ENCODE measurements at regions not wholly inside any gene's neighbourhood (a gene's known extent, or its start where the extent isn't known, plus 50 kb on each side); places are given as distances from the start of the nearest gene placed in this dataset.

GRCh38 chr5:62931153-62931950 lies 352.7 kb downstream of the LRRC70 start:
- ATAC-seq = no peak
- in situ Hi-C loops (cut with MboI; ENCODE audit: low sequenced_read_pairs in 4 of 4) = no loop called here

GRCh38 chr5:62922191-62922590 lies 343.6 kb downstream of the LRRC70 start:
- in situ Hi-C loops (cut with MboI; ENCODE audit: low sequenced_read_pairs in 4 of 4) = no loop called here
- no peak for ATAC-seq
- intact Hi-C loops (cut with DNase I; ENCODE audit: low total_unique reads) = no loop called here
- no peak for DNase-seq
- Histone ChIP-seq H3K36me3 (no peaks in the 10 kb centered on the region), H3K4me1 (no peaks in the 10 kb centered on the region), H3K27ac (no peak overlapping the region), H3K27me3 (no peaks in the 10 kb centered on the region), H3K4me3 (no peak overlapping the region), H3K9me3 (no peaks in the 10 kb centered on the region)
- no peak for TF ChIP-seq POLR2A (IDR thresholded peaks at IDR 0.05)
- TF ChIP-seq CTCF (IDR thresholded peaks at IDR 0.05 in 4 of 5, conservative IDR thresholded peaks at IDR 0.05 in 1 of 5) = no peak

More at GRCh38 chr5:62931153-62931950, 352.7 kb downstream of the LRRC70 start:
- Histone ChIP-seq H3K4me3 (no peak overlapping the region), H3K27ac (no peak overlapping the region), H3K9me3 (no peaks in the 10 kb centered on the region), H3K27me3 (no peaks in the 10 kb centered on the region), H3K36me3 (no peaks in the 10 kb centered on the region), H3K4me1 (no peaks in the 10 kb centered on the region)
- DNase-seq = no peak
- TF ChIP-seq CTCF (IDR thresholded peaks at IDR 0.05 in 4 of 5, conservative IDR thresholded peaks at IDR 0.05 in 1 of 5) (no peak), POLR2A (IDR thresholded peaks at IDR 0.05) (no peak)
- intact Hi-C loops (cut with DNase I; ENCODE audit: low total_unique reads) = no loop called here

- no peak for ATAC-seq
- intact Hi-C loops (cut with DNase I; ENCODE audit: low total_unique reads) (no loop called here), in situ Hi-C loops (cut with MboI; ENCODE audit: low sequenced_read_pairs in 4 of 4) (no loop called here)
- TF ChIP-seq POLR2A (IDR thresholded peaks at IDR 0.05) (no peak), CTCF (IDR thresholded peaks at IDR 0.05 in 4 of 5, conservative IDR thresholded peaks at IDR 0.05 in 1 of 5) (no peak)
- Histone ChIP-seq H3K4me1 (no peaks in the 10 kb centered on the region), H3K36me3 (no peaks in the 10 kb centered on the region), H3K27me3 (no peaks in the 10 kb centered on the region), H3K4me3 (no peak overlapping the region), H3K9me3 (no peaks in the 10 kb centered on the region), H3K27ac (no peak overlapping the region)
- no peak for DNase-seq
Observed at GRCh38 chr5:62920856-62921255, 342.2 kb downstream of the LRRC70 start.

GRCh38 chr5:62909326-62909725 lies 330.7 kb downstream of the LRRC70 start:
- no peaks in the 10 kb centered on the region for H3K9me3 ChIP-seq
- H3K4me1 ChIP-seq = no peaks in the 10 kb centered on the region
- no peak overlapping the region for H3K27ac ChIP-seq
- DNase-seq (no peak), ATAC-seq (no peak)
- H3K36me3 ChIP-seq = no peaks in the 10 kb centered on the region
- H3K27me3 ChIP-seq = no peaks in the 10 kb centered on the region
- intact Hi-C loops (cut with DNase I; ENCODE audit: low total_unique reads) = no loop called here
- TF ChIP-seq POLR2A (IDR thresholded peaks at IDR 0.05) (no peak), CTCF (IDR thresholded peaks at IDR 0.05 in 4 of 5, conservative IDR thresholded peaks at IDR 0.05 in 1 of 5) (no peak)
- H3K4me3 ChIP-seq = no peak overlapping the region
- in situ Hi-C loops (cut with MboI; ENCODE audit: low sequenced_read_pairs in 4 of 4) = no loop called here

- Histone ChIP-seq H3K4me1 (no peaks in the 10 kb centered on the region), H3K36me3 (no peaks in the 10 kb centered on the region), H3K9me3 (no peaks in the 10 kb centered on the region), H3K27ac (no peak overlapping the region), H3K4me3 (no peak overlapping the region), H3K27me3 (no peaks in the 10 kb centered on the region)
- ATAC-seq (no peak), DNase-seq (no peak)
- in situ Hi-C loops (cut with MboI; ENCODE audit: low sequenced_read_pairs in 4 of 4) (no loop called here), intact Hi-C loops (cut with DNase I; ENCODE audit: low total_unique reads) (no loop called here)
- TF ChIP-seq POLR2A (IDR thresholded peaks at IDR 0.05) = no peak
- TF ChIP-seq CTCF (IDR thresholded peaks at IDR 0.05 in 4 of 5, conservative IDR thresholded peaks at IDR 0.05 in 1 of 5) = no peak
Observed at GRCh38 chr5:62902126-62902525, 323.5 kb downstream of the LRRC70 start.
